ENCODE measurements at regions not wholly inside any gene's neighbourhood (a gene's known extent, or its start where the extent isn't known, plus 50 kb on each side); places are given as distances from the start of the nearest gene placed in this dataset.

DNA sequence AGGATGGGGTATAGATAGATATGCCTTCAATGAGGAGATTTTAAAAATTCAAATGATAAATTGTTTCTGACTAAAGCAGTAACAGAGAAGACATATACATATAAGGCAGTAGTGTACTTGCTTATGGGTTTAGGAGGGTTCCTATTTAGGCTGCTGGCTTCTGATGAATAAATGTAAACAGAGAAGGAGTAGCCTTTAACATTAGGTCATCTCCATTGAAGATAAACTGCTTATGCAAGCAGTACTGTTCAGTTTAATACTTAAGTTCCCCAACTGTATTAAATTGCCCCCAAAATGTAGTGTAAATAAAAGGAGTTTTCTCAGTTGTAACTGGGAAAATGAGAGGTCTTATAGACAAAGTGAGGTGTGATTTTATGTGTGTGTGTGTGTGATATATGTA is 217.7 kb upstream of the TMEFF2 start:
- TF ChIP-seq CTCF (IDR thresholded peaks at IDR 0.05): no peak
- TF ChIP-seq EZH2 (IDR thresholded peaks at IDR 0.05; ENCODE audit: borderline replicate concordance, insufficient read depth, low read depth, low read length, poor library complexity, severe bottlenecking): no peak

Data from B cell (primary cell).